WERI-Rb-1 (cell line): ENCODE measurements at regions not wholly inside any gene's neighbourhood (a gene's known extent, or its start where the extent isn't known, plus 50 kb on each side); places are given as distances from the start of the nearest gene placed in this dataset.

Experiments
- DNase-seq: peaks from one replicate; pipeline ENCODE4 v3.0.0-alpha.2; 2020
- H3K27ac ChIP-seq: fragments of 250-450 bp; sonication (Bioruptor Pico); 2 replicates; pipeline ENCODE4 v1.5.1; 2020; ENCODE audit warnings: mild to moderate bottlenecking, moderate library complexity
- H3K27me3 ChIP-seq: fragments of 250-450 bp; sonication (Bioruptor Pico); 2 replicates; pipeline ENCODE4 v1.5.1; 2021; ENCODE audit warnings: mild to moderate bottlenecking, low read depth, moderate library complexity; ENCODE audit not compliant: insufficient read depth, severe bottlenecking
- H3K36me3 ChIP-seq: fragments of 250-450 bp; sonication (Bioruptor Pico); 2 replicates; pipeline ENCODE4 v1.5.1; 2020; ENCODE audit warnings: mild to moderate bottlenecking, moderate library complexity
- H3K4me3 ChIP-seq: 2 replicates; pipeline ENCODE4 v1.5.1; 2011; ENCODE audit warnings: low read depth, mild to moderate bottlenecking, control low read depth, low read length
- H3K9me3 ChIP-seq: fragments of 250-450 bp; sonication (Bioruptor Pico); 2 replicates; pipeline ENCODE4 v1.5.1; 2021; ENCODE audit warnings: mild to moderate bottlenecking, moderate library complexity; ENCODE audit not compliant: severe bottlenecking
- CTCF ChIP-seq: IDR thresholded peaks from 2 replicates; pipeline ENCODE4 v1.5.1; 2011; ENCODE audit warnings: low read depth, mild to moderate bottlenecking, control low read depth, inconsistent platforms, low read length

- H3K27me3 ChIP-seq, result no peaks in the 10 kb centered on the region
- no peak overlapping the region for H3K4me3 ChIP-seq
- TF ChIP-seq CTCF, result no peak
Measured at GRCh38 chr12:24463375-24463774, 485.5 kb downstream of the BCAT1 start.

GRCh38 chr12:24462946-24463345 is 486.0 kb downstream of the BCAT1 start:
- Histone ChIP-seq H3K4me3 (no peak overlapping the region), H3K36me3 (no peaks in the 10 kb centered on the region), H3K27me3 (no peaks in the 10 kb centered on the region), H3K27ac (no peak overlapping the region), H3K9me3 (no peaks in the 10 kb centered on the region)
- no peak for TF ChIP-seq CTCF
- DNase-seq, result no peak

More at GRCh38 chr12:24463375-24463774, 485.5 kb downstream of the BCAT1 start:
- no peaks in the 10 kb centered on the region for H3K36me3 ChIP-seq
- no peak overlapping the region for H3K27ac ChIP-seq
- no peaks in the 10 kb centered on the region for H3K9me3 ChIP-seq
- DNase-seq, result no peak

GRCh38 chr12:24460506-24460905 is 488.4 kb downstream of the BCAT1 start:
- no peaks in the 10 kb centered on the region for H3K36me3 ChIP-seq
- no peak for TF ChIP-seq CTCF
- no peak overlapping the region for H3K4me3 ChIP-seq
- H3K27ac ChIP-seq, result no peak overlapping the region
- no peak for DNase-seq
- no peaks in the 10 kb centered on the region for H3K9me3 ChIP-seq
- no peaks in the 10 kb centered on the region for H3K27me3 ChIP-seq

GRCh38 chr12:24460099-24460498 is 488.8 kb downstream of the BCAT1 start:
- no peak for TF ChIP-seq CTCF
- no peak for DNase-seq
- H3K27me3 ChIP-seq, result no peaks in the 10 kb centered on the region
- H3K27ac ChIP-seq, result no peak overlapping the region
- H3K4me3 ChIP-seq, result no peak overlapping the region
- H3K36me3 ChIP-seq, result no peaks in the 10 kb centered on the region
- H3K9me3 ChIP-seq, result no peaks in the 10 kb centered on the region

GRCh38 chr12:24455811-24456210 is 493.1 kb downstream of the BCAT1 start:
- Histone ChIP-seq H3K9me3 (no peaks in the 10 kb centered on the region), H3K36me3 (no peaks in the 10 kb centered on the region), H3K4me3 (no peak overlapping the region), H3K27me3 (no peaks in the 10 kb centered on the region), H3K27ac (no peak overlapping the region)
- DNase-seq, result peak; percentile 8
- TF ChIP-seq CTCF, result no peak

- no peak for TF ChIP-seq CTCF
- Histone ChIP-seq H3K36me3 (no peaks in the 10 kb centered on the region), H3K27ac (no peak overlapping the region), H3K9me3 (no peaks in the 10 kb centered on the region), H3K27me3 (no peaks in the 10 kb centered on the region), H3K4me3 (no peak overlapping the region)
- DNase-seq, result no peak
Measured at GRCh38 chr12:24447678-24448077, 498.2 kb upstream of the SOX5 start.
